ENCODE measurements at regions not wholly inside any gene's neighbourhood (a gene's known extent, or its start where the extent isn't known, plus 50 kb on each side); places are given as distances from the start of the nearest gene placed in this dataset.

- Mint-ChIP-seq H3K9me3 (no peaks in the 10 kb centered on the region), H3K27ac (no peak overlapping the region), H3K36me3 (no peaks in the 10 kb centered on the region)
- DNase-seq (ENCODE audit: low spot score in 2 of 2) (no peak), ATAC-seq (no peak)
Observed at GRCh38 chr17:79305768-79306423, 231.3 kb downstream of the ENGASE start.

GRCh38 chr17:79305376-79305767 lies 230.7 kb downstream of the ENGASE start:
- Mint-ChIP-seq H3K27ac (no peak overlapping the region), H3K36me3 (no peaks in the 10 kb centered on the region), H3K9me3 (no peaks in the 10 kb centered on the region)
- DNase-seq (ENCODE audit: low spot score in 2 of 2), result no peak
- no peak for ATAC-seq

DNA sequence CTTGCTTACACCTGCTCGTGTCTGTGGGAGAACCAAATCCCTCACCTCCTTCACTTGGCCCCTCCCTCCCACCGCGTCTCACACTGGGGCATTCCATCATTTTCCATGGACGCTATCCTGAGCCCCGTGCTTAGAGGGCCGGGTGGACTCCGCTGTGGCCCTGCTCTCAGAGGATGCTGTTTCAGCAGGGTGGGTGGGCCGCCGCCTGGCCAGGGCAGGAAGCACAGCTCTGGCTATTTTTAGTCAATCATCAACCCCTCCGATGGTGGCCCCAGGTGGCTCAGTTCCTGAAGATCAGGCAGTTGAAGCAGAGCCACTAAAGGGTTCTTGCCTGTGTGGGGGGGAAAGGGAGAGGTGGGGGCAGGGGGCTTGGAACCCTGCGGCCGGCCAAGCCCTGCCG lies 230.3 kb downstream of the ENGASE start:
- H3K36me3 Mint-ChIP-seq, result no peaks in the 10 kb centered on the region
- no peak for ATAC-seq
- H3K27ac Mint-ChIP-seq, result no peak overlapping the region
- no peaks in the 10 kb centered on the region for H3K9me3 Mint-ChIP-seq
- no peak for DNase-seq (ENCODE audit: low spot score in 2 of 2)

GRCh38 chr17:79303641-79304205 lies 229.1 kb downstream of the ENGASE start:
- DNase-seq (ENCODE audit: low spot score in 2 of 2) (no peak), ATAC-seq (no peak)
- Mint-ChIP-seq H3K36me3 (no peaks in the 10 kb centered on the region), H3K9me3 (no peaks in the 10 kb centered on the region), H3K27ac (no peak overlapping the region)

GRCh38 chr17:79301469-79301868 lies 226.8 kb downstream of the ENGASE start:
- no peak for DNase-seq (ENCODE audit: low spot score in 2 of 2)

DNA sequence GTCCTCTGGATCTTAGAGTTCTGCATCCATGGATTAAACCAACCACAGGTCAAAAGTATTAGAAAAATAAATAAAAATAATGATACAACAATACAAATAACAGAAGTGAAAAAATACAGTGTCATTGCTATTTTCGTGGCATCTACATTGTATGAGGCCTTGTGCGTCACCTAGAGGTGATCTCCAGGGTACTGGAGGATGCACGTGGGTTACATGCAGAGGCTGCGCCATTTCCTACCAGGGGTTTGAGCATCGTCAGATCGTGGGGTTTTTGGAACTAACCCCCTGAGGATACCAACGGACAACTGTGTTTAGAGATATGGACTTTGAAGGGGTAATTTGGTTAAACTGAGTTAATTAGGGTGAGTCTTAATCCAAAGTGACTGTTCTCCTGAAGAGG lies 224.7 kb downstream of the ENGASE start:
- Mint-ChIP-seq H3K36me3 (no peaks in the 10 kb centered on the region), H3K27ac (no peak overlapping the region), H3K9me3 (no peaks in the 10 kb centered on the region)
- ATAC-seq (no peak), DNase-seq (ENCODE audit: low spot score in 2 of 2) (no peak)

More at GRCh38 chr17:79301469-79301868, 226.8 kb downstream of the ENGASE start:
- ATAC-seq, result no peak
- H3K27ac Mint-ChIP-seq, result no peak overlapping the region
- no peaks in the 10 kb centered on the region for H3K9me3 Mint-ChIP-seq
- no peaks in the 10 kb centered on the region for H3K36me3 Mint-ChIP-seq

DNA sequence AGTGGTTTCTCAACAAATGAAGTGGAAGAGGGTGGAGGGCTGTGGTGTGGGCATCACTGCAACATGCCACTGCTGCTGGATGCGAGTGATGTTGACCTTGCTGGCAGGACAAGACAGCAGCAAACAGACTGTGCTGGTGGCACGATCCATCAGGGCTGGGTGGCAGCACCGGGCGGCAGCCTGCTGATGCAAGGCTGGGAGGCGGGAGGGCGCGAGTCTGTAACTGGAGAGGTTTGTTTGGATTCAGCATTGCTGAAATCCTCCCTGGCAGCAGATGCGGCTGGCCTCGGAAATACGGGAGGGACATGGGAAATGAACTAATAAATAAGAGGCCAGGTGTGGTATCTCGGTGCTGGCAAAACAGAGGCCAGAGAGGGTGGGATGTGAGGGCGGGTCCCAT lies 224.2 kb downstream of the ENGASE start:
- ATAC-seq (no peak), DNase-seq (ENCODE audit: low spot score in 2 of 2) (no peak)
- no peaks in the 10 kb centered on the region for H3K36me3 Mint-ChIP-seq
- H3K27ac Mint-ChIP-seq, result no peak overlapping the region
- H3K9me3 Mint-ChIP-seq, result no peaks in the 10 kb centered on the region

GRCh38 chr17:79296243-79296642 lies 221.6 kb downstream of the ENGASE start:
- DNase-seq (ENCODE audit: low spot score in 2 of 2) (no peak), ATAC-seq (no peak)
- Mint-ChIP-seq H3K27ac (no peak overlapping the region), H3K9me3 (no peaks in the 10 kb centered on the region), H3K36me3 (no peaks in the 10 kb centered on the region)

- Mint-ChIP-seq H3K9me3 (no peaks in the 10 kb centered on the region), H3K27ac (no peak overlapping the region)
- ATAC-seq, result no peak
Observed at GRCh38 chr17:79295307-79295706, 220.7 kb downstream of the ENGASE start.

DNA sequence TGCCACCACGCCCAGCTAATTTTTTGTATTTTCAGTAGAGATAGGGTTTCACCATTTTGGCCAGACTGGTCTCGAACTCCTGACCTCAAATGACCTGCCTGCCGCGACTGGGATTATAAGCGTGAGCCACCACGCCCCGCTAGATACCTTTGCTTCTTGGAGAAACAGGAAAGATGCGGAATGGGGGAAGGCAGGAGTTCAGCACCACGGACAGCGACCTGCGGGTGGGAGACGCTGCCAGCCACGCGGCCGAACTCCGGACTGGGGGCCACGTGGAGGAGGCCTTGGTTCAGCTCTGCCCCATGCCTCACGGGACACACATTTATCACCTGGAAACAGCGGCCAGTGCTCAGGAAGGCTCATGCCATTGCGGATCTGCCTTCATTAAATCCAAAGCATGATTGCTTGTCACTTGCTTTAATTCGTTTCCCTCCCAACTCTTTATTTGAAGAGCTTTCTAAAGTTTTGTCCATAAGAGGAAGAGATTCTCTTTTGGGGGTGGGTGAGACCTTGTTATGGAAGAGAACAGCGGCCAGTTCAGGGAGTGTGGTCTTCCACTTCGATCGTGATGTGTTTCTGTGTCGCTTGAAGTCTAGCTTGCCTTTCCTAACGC lies 219.9 kb downstream of the ENGASE start:
- no peak for ATAC-seq
- H3K9me3 Mint-ChIP-seq, result no peaks in the 10 kb centered on the region
- H3K27ac Mint-ChIP-seq, result no peak overlapping the region

More at GRCh38 chr17:79295307-79295706, 220.7 kb downstream of the ENGASE start:
- DNase-seq (ENCODE audit: low spot score in 2 of 2), result no peak
- no peaks in the 10 kb centered on the region for H3K36me3 Mint-ChIP-seq

GRCh38 chr17:79292501-79292900 lies 217.9 kb downstream of the ENGASE start:
- H3K9me3 Mint-ChIP-seq, result no peaks in the 10 kb centered on the region
- DNase-seq (ENCODE audit: low spot score in 2 of 2), result no peak
- H3K27ac Mint-ChIP-seq, result no peak overlapping the region
- ATAC-seq, result no peak
- no peaks in the 10 kb centered on the region for H3K36me3 Mint-ChIP-seq

More for the DNA sequence above, 219.9 kb downstream of the ENGASE start:
- peak in 1 of 2 donors; percentile 56 for DNase-seq (ENCODE audit: low spot score in 2 of 2)
- no peaks in the 10 kb centered on the region for H3K36me3 Mint-ChIP-seq

GRCh38 chr17:79291391-79291790 lies 216.8 kb downstream of the ENGASE start:
- ATAC-seq (no peak), DNase-seq (ENCODE audit: low spot score in 2 of 2) (no peak)
- no peaks in the 10 kb centered on the region for H3K36me3 Mint-ChIP-seq
- H3K9me3 Mint-ChIP-seq, result no peaks in the 10 kb centered on the region
- no peak overlapping the region for H3K27ac Mint-ChIP-seq

GRCh38 chr17:79290726-79291125 lies 216.1 kb downstream of the ENGASE start:
- no peaks in the 10 kb centered on the region for H3K9me3 Mint-ChIP-seq
- DNase-seq (ENCODE audit: low spot score in 2 of 2) (no peak), ATAC-seq (no peak)
- H3K36me3 Mint-ChIP-seq, result no peaks in the 10 kb centered on the region
- H3K27ac Mint-ChIP-seq, result no peak overlapping the region

GRCh38 chr17:79288950-79289349 lies 214.3 kb downstream of the ENGASE start:
- ATAC-seq, result no peak
- no peaks in the 10 kb centered on the region for H3K36me3 Mint-ChIP-seq
- no peak for DNase-seq (ENCODE audit: low spot score in 2 of 2)

DNA sequence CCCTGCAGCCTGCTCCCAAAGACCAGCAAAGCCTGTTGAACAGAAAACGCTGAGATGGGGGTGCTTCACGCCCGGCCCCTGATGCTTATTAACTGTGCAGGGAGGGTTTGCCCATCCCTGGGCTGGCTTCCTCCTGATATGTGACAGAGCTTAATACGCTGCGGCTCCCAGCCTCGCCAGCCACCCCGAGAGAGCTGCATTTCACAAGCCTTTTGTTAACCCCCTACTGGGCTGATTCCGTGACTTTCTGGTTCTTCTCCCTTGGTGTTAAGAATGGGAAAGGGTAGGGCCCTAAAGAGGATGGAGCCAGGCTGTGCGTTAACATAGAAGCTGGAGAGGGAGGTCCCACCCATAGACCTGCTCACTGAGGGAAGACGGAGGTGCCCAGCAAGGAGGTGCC lies 211.8 kb downstream of the ENGASE start:
- Mint-ChIP-seq H3K9me3 (no peaks in the 10 kb centered on the region), H3K27ac (no peak overlapping the region), H3K36me3 (no peaks in the 10 kb centered on the region)
- no peak for DNase-seq (ENCODE audit: low spot score in 2 of 2)
- ATAC-seq, result no peak

More at GRCh38 chr17:79288950-79289349, 214.3 kb downstream of the ENGASE start:
- Mint-ChIP-seq H3K9me3 (no peaks in the 10 kb centered on the region), H3K27ac (no peak overlapping the region)

- no peak overlapping the region for H3K27ac Mint-ChIP-seq
- DNase-seq (ENCODE audit: low spot score in 2 of 2) (no peak), ATAC-seq (no peak)
Observed at GRCh38 chr17:79285973-79286372, 211.3 kb downstream of the ENGASE start.

DNA sequence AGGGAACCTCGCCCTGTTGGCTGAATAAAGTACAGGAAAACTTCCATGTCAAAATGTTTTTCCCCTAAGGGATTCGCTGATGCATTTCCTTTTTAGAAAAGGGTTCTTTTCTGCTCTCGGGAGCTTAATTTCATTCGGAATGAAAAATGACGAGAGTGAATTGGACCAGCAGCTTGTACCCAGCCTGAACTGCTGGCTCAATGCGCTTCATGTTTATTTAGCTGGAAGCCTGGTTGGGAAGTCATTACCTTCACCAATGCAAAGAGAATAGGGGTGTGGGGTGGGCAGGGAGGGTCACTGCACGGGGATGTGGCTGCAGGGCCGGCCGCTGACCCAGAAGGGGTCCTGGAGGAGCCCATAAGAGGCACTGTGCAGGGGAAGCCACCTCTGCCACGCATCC lies 207.7 kb downstream of the ENGASE start:
- H3K27ac Mint-ChIP-seq, result no peak overlapping the region
- ATAC-seq, result no peak

More at GRCh38 chr17:79285973-79286372, 211.3 kb downstream of the ENGASE start:
- Mint-ChIP-seq H3K9me3 (no peaks in the 10 kb centered on the region), H3K36me3 (no peaks in the 10 kb centered on the region)

DNA sequence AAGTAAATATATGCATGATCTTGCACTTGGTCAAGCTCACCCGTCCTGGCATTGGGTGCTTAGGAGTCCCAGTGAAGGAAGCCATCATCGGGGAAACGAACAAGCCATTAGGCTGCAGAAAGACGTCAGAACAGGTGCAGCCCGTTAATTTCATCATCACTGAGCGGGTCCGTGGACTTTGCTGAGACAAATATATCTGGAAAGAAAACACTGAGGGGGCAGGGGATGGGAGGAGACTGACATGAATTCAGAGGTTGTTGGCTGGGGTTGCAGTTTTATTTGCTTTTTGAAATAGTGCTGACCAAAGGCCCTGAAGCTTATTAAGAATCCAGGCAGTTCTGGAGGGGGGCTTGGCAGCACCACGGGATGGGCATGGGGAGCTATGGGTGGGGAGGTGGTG lies 207.2 kb downstream of the ENGASE start:
- no peak for ATAC-seq
- Mint-ChIP-seq H3K9me3 (no peaks in the 10 kb centered on the region), H3K27ac (peak overlapping the region in 1 of 2 donors; percentile 5)

More for the DNA sequence above, 207.7 kb downstream of the ENGASE start:
- H3K36me3 Mint-ChIP-seq, result no peaks in the 10 kb centered on the region
- no peaks in the 10 kb centered on the region for H3K9me3 Mint-ChIP-seq
- DNase-seq (ENCODE audit: low spot score in 2 of 2), result no peak

More for the DNA sequence above, 207.2 kb downstream of the ENGASE start:
- DNase-seq (ENCODE audit: low spot score in 2 of 2), result no peak
- no peaks in the 10 kb centered on the region for H3K36me3 Mint-ChIP-seq
